Stimulated activated CD4-positive, alpha-beta T cell treated with anti-CD3 and anti-CD28 coated beads, Interleukin-2, amount 100 ng/mL, for 4 hours (primary cell): ENCODE measurements at regions not wholly inside any gene's neighbourhood (a gene's known extent, or its start where the extent isn't known, plus 50 kb on each side); places are given as distances from the start of the nearest gene placed in this dataset.

Experiments used
- DNase-seq: peaks from one replicate; pipeline ENCODE4 v3.0.0-alpha.2; 2020; ENCODE audit warnings: low read depth

DNA sequence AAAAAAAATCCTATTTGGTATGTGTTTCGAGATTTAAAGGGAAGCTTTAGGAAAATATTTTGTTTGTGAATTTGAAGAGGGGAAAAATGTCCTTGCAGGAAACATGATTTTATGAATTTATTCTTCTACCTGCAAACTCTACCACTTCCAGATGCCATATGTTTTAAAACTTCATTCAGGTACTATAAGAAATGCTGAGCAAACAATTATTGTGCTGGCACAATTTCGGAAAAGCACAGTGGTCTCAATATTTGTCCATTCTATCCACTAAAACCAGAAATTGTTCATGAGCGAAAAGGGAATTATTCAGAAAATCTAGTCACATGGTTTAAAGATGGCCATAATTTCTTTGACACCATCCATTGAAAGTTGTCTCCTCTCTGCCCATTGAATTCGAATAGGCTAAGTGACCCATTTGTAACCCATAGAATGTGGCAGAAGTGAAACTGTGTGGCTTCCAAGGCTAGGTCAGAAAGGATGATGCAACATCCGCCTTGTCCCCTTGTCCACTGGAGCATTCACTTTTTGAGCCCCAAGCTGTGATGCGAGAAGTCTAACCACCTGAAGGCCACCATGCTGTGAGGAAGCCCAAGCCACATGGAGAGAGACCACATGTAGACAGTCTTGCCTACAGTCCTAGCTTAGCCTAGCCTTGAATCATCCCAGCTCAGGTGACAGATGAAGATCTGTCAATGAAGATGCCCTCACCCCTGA is 189.8 kb upstream of the PRKCQ start:
- no peak for DNase-seq

DNA sequence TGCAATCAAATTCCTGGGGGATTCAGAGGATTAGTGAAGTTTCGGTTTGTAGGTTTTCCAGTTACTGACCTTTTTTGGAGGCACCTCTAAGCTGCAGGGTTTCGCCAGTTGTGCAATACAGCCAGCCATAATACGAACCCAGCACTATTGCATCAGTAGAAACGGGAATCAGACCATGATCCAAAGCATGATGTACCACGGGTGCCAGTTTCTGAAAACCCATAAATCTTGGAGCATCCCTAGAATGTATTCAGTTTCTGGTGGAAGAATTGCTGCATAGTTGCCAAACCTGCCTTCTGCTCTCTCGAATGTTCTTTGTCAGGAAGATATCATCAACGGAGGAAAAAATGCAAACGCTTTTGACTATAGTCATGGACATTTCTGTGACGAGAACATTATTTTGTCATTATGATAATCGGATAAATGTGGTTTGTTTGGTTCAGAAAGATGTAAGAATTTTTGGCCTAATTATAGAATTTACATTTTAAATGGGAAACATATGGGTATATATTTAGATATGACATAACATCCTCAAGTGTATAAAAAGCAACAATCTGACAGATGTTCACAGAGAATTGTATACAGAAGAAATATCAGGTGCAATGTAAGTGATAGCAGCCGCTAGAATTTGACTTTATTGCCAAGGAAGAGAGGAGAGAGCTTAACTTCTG is 186.2 kb upstream of the PRKCQ start:
- DNase-seq: no peak

GRCh38 chr10:6763423-6763822 is 183.3 kb upstream of the PRKCQ start:
- DNase-seq: no peak

DNA sequence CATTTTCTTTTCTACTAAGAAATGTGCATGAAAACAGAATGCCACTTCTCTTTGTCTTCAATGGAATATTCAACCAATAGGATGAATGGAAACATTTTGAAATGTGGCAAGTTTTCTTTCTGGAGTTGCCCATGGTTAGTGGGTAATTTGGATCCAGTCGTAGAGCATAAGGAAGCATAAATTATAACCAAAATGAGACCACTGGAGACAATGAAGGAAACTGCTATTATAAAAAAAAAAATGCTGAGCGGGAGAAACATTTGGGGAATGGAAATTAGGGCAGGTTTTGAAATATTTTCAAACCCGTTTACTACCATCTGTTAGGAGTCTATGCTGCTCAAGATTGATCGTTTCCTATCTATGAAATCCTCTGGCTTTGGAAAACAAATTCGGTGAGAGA is 182.9 kb upstream of the PRKCQ start:
- no peak for DNase-seq

GRCh38 chr10:6759961-6760360 is 179.9 kb upstream of the PRKCQ start:
- no peak for DNase-seq

GRCh38 chr10:6757158-6757557 is 177.1 kb upstream of the PRKCQ start:
- DNase-seq: no peak

DNA sequence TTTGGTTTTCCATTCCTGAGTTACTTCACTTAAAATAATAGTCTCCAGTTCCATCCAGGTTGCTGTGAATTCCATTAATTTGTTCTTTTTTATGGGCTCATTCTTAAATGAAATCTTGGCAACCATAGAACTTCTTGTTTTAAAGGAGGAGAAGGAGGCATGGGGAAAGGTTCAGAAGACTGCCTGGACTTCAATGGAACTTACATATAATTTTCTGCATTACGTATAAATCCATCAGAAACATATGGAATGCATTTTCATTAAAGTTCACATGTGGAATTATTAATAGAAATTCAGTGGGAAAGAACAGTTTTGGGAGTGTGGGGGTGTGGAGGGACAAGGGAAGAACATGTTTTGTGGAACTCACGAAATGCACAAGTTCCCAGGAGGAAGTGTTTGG is 176.6 kb upstream of the PRKCQ start:
- DNase-seq: no peak

DNA sequence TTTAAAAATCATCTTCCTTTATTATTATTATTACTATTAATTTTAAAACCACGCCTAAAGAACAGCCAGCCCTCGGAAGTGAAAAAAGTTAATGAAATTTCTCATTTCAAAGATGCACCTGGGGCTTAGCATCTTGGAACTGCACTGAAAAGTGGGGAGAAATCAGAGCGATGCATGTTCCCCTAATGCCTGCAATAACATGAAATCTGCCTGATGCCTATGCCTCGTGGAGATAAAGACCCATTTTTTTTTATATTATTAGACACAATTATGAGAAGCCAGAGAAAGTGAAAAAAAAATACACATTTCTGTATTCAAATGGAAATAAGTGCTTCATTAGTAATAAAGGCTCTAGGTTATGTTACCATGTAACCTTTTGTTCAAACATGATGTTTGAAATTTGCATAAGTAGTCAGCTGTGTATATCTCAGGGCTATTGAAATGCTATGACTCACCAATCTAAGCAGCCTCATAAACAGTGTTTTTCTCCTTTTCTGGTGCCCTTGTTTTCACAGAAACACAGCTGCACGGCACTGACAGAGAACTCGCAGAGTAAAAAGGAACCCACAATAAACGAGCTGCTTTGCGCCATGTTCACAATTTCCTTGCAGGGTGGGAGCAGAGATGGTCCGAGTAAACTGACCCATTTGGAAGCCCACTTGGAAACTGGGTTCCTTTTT is 175.8 kb upstream of the PRKCQ start:
- DNase-seq: no peak

DNA sequence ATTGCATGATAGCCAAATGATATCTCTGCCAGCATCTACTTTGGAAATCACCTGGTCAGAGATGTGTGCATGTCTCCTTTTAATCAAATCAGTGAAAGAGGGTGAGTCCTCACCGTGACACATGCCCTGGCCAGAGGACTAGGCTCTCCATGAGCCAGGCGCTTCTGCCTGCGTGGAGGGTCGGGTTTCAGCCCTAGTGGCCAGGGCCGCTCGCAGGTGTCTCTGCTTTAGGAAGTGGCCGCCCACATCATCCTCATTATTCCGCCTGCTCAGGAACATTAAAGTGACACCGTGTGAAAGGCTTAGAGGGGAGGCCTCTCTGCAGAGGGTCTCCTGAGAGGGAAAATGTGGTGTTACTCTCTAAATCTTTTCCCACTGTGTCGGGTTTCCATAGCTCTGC is 173.6 kb upstream of the PRKCQ start:
- DNase-seq: no peak

GRCh38 chr10:6751363-6751762 is 171.3 kb upstream of the PRKCQ start:
- no peak for DNase-seq

DNA sequence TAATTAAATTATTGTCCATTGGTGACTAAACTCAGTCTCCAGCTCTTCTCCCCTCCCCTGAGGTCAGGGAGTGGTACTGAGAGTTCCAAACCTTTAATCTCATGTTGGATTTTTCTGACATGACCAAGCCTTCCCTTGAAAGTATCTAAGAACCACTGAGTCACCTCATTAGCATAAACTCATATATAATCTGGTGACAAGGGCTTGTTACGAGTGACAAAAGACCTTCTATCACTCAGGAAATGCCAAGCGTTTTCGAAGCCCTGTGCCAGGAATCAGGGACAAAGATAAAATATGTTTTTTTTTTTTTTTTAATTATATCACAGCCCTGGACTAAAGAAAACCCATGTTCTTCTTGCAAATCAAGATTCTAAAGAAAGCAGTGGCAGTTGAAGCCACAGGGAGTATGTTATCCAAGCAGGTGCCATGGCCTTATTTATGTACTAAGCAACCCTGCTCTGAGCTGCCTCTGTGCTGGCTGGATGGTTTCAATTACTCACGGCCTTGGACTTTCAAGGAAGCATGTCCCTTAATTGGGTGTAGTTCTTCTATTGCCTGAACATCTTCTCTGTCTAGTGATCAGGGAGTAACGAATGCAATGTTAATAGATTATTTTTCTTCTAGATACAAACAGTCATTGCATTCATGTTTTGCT is 169.0 kb upstream of the PRKCQ start:
- no peak for DNase-seq

GRCh38 chr10:6748029-6748428 is 168.0 kb upstream of the PRKCQ start:
- no peak for DNase-seq

- no peak for DNase-seq
Measured at GRCh38 chr10:6746782-6747181, 166.7 kb upstream of the PRKCQ start.

- no peak for DNase-seq
Measured at GRCh38 chr10:6743291-6743849, 163.3 kb upstream of the PRKCQ start.

GRCh38 chr10:6741541-6741941 is 161.5 kb upstream of the PRKCQ start:
- DNase-seq: no peak

DNA sequence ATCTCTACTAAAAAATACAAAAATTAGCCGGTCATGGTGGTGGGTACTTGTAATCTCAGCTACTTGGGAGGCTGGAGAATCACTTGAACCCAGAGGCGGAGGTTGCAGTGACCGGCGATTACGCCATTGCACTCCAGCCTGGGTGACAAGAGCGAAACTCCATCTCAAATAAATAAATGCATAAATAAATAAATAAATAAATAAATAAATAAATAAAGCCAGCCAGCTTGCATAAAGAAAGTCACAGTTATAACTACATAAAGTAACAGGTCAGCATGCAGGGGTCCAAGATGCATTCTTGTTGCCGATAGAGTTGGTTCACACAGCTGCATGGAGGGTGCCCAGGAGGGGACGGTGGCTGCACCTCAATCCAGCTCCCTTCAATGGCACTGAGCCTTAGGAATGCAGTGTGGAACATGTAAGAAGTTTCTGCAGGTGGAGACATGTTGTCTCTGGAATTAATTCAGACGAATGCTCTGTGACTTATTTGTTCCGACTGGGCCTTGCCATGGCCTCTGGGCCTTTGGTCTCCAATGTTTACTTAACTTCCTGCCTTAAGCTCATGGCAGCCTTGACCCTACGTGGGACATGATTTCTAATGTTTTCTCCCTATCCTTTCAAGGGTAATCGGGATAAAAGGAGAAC is 159.6 kb upstream of the PRKCQ start:
- no peak for DNase-seq

DNA sequence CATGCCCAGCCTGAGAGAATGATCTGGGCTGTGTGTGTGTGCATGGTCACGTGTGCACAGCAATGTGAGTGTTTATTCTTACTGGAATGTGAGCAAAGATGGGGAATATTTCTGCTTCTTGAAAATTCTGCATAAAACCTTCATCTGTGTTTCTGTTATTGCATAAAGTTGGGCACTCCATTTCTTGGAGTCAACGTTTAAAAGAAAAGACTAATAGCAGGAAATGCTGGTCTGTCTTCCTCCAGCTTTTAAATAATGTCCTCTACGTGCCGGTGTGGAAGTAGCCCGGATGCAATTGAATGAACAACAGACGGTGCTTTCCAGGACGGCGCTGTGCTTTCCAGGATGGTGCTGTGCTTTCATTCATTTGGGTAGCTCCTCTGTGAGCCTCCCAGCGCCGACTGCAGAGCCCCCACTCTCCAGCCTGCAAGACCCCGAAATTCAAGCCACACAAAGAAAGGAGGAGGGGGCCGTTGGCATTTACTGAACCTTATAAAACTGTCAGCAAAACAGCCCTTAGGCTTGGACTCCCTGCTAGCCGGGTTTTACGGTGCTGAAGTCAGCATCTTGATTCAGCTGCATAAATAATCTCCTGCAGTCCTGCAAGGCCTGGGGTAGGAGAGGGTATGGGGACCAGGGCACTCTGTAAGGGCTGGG is 158.2 kb upstream of the PRKCQ start:
- DNase-seq: no peak

DNA sequence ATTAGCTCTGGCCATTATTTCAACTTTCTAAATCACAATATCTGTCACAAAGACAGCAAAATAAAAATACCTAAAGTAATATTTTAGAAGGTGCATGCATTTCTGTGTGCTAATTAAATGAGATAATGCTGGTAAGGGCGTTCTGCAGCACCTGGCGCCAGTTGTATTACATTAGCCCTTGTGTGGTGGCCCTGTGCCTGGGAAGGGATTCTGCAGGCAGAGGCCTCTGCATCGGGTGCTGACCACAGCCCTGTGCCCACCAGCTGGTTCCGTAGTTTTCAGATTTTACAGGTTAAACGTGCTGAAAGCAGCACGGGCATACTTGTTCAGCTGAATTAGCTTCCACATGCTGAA is 157.7 kb upstream of the PRKCQ start:
- no peak for DNase-seq

DNA sequence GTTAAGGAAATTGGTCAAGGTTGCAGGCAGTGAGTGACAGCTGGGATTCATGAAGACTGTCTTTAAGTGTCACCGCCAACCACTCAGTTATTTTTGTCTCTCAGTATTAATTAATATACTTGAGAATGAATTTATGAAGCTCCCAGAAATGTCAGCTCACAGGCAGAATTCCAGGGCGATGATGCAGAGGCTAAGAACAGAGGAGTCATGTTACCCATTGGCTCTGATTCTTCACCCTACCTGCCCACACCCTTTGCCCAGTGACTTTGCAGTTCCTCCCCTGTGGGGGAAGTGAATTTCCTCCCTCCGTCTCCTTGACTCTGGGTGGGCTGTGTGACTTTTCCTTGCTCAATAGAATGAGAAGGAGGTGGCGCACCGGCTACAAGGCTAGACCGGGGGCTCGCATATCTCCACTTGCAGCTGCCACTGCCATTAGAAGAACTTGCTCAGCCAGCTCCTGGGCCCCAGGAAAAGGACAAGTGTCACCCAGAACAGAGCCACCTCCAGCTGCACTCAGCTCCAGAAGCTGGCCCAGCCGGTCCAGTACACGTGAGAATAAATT is 157.1 kb upstream of the PRKCQ start:
- no peak for DNase-seq

GRCh38 chr10:6734286-6734685 is 154.2 kb upstream of the PRKCQ start:
- no peak for DNase-seq

DNA sequence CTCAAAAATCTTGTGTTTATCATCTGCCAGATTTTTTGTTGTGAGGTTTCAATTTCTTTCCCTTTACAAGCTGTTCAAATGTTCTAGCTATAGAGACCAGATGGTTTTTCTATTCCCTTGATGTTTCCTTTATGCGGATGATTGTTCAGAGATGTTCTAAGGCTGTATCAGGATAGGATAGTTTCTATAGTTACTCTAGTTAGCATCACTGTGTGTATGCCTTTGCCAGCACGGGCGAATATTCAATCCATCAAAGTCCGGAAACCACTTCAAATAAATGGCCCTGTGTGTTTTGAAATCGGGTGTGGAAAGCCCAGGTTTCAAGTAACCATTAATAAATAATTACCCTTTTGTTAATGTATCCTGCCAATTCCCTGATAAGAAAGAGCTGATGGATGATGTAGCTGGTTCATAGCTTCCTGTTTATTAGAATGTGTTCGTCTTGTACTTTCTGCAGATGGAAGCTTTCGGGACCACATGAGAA is 149.8 kb upstream of the PRKCQ start:
- no peak for DNase-seq
